GM19025 (cell line): ENCODE measurements at regions not wholly inside any gene's neighbourhood (a gene's known extent, or its start where the extent isn't known, plus 50 kb on each side); places are given as distances from the start of the nearest gene placed in this dataset.

Source experiments
- ATAC-seq: cut with Tn5 transposase; IDR thresholded peaks from one replicate; pipeline ENCODE4 v1.9.1; 2021; ENCODE audit warnings: mild to moderate bottlenecking, low read depth, moderate library complexity; ENCODE audit not compliant: unreplicated experiment

GRCh38 chr6:41467627-41468404 is 78.4 kb upstream of the FOXP4 start:
- no peak for ATAC-seq

DNA sequence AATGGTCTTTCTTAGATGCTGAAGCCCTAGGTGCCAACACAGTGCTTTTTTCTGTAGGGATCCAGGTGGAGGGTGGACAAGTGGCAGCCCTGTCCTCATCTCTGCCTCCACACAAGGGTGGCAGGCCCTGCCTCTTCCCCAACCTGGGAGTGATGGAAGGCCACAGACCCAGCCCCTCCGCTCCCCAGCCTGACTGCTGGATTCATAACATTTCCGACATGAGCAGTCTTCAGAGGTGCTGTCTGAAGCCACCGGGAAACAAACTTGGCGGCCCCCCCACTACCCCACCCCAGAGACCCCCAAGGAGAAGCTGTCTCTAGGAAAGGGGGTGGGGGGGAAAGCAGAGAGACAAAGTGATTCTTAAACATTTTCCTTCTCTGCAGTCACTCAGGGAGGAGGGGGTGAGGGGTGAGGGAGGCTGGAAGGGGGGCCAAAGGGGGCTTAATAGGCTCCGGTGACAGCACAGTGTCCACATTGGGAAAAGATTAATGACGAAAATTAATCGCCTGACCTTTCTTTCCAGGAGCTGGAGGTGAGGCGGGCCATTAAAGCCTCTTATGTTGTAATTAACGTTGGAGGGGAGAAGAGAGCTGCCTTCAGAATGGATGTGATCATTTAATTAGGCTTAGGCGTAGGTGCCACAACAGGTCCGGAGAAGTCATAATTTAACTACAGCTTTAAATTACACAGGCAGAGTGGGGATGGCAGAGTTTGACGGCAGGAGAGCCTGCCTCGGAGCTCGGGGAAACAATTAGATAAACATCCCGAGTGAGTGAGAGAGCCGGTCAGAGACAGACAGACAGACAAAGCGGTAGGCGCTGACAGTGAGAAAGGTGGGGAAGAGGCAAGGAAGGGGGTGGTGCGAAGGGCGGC is 76.8 kb upstream of the FOXP4 start:
- ATAC-seq, result no peak

- ATAC-seq, result no peak
Observed at GRCh38 chr6:41470029-41470330, 76.2 kb upstream of the FOXP4 start.

GRCh38 chr6:41470331-41471063 is 75.7 kb upstream of the FOXP4 start:
- ATAC-seq, result no peak

GRCh38 chr6:41471064-41471895 is 74.9 kb upstream of the FOXP4 start:
- no peak for ATAC-seq

GRCh38 chr6:41474213-41474933 is 71.8 kb upstream of the FOXP4 start:
- no peak for ATAC-seq

DNA sequence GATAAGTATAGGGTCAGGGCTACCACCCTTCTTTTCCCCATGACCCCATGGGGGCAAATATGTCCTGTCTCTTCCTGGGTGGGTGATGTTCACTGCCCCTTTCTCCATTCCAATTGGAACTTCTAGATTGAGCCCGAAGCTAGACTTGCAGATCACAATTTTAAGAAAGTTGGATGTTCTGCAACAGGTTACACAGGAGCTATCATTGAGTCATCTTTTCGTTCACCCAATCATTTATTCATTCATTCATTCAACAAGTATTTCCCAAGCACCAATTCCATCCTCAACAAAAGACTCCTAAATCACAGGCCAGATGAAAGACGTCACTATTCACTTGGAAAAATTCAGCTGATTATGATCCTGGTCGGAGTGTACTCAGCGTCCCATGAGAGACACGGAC is 71.0 kb upstream of the FOXP4 start:
- no peak for ATAC-seq

DNA sequence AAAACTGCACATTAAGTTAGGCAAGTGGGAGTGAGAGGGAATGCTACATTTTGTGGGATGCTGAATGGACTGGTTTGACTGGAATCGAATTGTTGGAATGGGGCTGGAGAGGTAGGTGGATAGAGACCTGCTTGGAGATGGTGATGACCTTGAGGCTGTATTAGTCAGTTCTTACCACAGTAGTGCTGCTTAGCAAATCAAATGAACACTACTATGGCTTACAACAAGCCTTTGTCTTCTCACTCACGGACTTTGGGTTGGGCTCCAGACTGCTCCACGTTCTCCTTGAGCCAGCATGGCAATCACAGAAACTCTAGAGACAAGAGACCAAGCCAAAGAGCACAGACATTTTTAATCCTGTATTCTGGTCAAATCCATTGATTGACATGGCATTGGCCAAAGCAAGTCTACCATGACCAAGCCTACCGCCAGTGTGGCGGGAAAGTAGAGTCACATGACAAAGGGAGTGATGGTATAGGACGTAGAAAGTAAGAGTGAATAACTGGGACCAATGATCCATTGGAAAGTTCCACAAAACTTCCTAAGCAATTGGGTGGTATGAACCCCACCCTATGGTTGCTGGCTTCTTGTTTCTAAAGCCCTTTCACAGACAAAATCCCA is 70.3 kb upstream of the FOXP4 start:
- ATAC-seq, result no peak

- ATAC-seq, result no peak
Observed at GRCh38 chr6:41476401-41476800, 69.8 kb upstream of the FOXP4 start.

GRCh38 chr6:41477572-41477971 is 68.6 kb upstream of the FOXP4 start:
- ATAC-seq, result no peak

DNA sequence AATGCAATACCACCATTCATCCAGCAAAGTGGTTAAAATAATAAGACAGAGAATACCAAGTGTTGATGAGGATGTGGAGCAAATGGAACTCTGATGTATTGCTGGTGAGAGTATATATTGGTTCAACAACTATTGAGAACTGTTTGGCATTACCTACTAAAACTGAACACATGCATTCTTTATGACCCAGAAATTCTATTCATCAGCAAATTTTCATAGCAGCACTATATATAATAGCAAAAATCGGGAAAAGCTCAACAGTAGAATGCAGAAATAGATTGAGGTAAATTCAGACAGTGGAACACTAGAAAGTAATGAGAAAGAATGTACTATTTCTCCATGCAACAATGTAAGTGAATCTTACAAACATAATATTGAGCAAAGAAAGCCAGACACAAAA is 62.2 kb upstream of the FOXP4 start:
- no peak for ATAC-seq

DNA sequence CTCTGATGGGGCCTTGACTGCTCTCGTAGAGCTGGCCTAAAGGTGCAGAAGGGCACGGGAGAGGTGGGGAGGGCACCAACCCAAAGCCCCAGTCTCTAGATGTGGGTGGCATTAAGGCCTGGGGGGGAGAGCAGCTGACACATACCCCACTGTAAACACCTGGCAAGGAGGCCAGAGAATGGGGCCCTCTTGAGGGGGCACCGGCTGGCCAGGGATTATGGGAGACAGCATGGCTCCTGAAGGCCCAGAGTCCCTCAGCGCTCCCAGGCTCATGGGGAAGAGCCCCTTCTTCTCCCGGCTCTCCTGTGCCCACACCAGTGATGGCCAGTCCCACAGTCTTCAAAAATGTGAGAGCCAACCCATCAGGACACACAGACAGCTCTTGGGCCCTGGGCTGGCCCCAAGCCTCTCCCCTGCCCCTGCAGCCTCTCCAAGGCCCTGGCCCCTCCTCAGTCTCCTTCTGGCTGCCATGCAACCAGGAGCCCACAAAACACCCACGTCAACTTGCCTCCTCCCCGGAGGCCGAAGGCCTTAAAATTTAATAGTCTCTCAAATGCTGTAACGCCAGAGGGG is 58.2 kb upstream of the FOXP4 start:
- ATAC-seq, result no peak

- peak; percentile 57 for ATAC-seq
Observed at GRCh38 chr6:41488433-41489119, 57.6 kb upstream of the FOXP4 start.

DNA sequence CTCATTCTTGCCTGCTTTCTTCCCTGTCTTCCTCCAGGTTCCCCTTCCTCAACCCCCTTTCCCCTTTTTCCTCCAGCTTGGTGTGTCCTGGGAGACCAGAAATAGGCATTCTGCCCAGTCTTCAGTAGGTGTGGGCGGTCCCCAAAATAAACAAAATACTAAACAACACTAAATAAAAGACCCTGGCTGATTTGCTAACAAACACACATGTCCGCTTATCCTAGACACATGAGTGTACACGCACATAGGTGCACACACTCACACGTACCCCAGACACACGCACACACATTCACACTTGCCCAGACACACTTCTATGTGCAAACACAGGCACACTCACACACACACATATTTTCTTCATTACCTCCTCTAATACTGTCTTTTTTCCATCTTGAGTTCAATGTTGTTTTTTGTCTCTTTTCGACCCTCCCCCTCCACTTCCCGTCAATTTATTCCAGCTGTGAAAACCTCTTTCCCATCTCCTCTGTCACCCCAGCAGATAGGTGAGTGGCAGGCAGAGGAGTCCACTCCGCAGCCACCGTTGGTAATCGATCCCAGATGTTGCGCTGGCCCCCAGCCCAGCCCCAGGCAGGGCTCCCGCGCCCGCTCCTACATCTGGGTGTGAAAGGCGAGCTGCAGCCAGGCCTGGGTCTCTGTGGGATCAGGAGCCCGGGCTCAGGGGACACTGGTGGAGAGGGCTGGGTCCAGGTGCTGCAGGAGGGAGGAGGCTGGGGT is 56.9 kb upstream of the FOXP4 start:
- ATAC-seq, result no peak

DNA sequence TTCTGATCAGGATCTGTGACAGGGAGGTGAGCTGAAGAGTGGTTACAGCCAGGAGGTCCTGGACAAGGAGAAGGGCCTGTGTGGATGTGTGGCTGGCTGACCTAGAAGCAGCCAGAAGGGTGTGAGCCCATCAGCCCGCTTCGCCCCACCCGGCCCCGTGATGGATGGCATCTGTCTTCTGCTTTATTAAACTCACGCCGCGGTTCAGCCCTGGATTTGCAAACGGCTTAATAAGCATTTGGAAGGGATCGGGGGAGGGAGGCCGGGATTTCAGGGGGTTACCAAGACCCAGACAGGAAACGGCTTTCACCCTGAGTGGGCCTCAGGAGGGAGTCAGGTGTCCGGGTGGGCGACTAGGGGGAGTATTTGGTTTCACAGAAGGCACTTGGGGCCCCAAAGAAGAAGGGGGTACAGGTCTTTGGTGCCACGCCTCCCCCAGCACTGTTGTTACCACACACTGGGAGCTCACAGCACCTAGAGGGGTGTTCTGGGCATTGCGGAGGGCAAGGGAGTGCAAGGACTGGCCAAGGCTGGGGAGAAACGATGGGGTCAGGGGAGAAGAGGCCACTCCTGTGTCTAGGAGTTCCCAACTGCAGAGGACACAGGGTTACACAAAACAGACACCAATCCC is 53.8 kb upstream of the FOXP4 start:
- no peak for ATAC-seq

- no peak for ATAC-seq
Observed at GRCh38 chr6:41494212-41495110, 51.7 kb upstream of the FOXP4 start.
